SHP77 (cell line): ENCODE measurements at regions not wholly inside any gene's neighbourhood (a gene's known extent, or its start where the extent isn't known, plus 50 kb on each side); places are given as distances from the start of the nearest gene placed in this dataset.
"Not testable (repeated sequence)": the region's sequence is repeated elsewhere in the genome, so short reads cannot be mapped to it uniquely, and the experiment has no call there.

Experiments used
- DNase-seq, 2 experiments: peaks; one replicate each; lab custom pipeline; 2025; lab: John Stamatoyannopoulos, UW

GRCh38 chr3:62926494-62926893, 51.3 kb upstream of the CADPS start:
- DNase-seq: no peak

DNA sequence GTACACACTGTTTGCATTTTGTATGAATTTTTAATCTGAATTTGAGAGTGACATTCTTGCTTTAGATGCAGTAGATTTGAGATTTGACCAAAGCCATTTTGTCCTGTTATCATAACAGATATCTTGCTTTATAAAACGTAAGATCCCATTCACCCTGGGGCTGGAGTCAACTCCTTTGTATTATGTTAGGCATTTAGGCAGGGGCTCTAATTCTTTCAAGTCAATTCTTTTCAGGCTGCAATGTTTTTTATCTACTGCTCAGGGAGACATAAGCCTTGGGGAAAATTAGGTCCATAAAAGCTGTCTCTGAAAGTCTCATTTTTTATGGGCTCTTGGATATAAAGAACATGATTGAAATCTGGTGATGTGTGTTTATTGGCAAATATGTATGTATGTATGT, 53.0 kb upstream of the CADPS start:
- DNase-seq: no peak

DNA sequence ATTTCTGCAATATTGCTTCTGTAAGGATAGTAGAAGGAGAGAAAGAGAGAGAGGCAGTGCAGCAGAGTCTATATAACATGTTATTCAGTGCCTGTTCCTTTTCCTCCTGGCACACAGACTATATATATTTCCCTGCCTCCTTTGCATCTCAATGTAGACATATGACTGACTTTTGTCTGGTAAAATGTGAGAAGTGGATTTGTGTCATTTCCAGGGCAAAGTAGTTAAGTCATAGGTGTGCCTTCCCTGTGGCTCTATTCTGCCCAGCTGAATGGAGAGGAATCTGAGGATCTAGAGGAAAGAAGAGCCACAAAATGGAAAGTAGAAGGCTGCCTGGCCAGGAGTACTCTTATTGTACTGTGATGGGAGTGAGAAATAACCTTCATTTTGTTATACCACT, 54.6 kb upstream of the CADPS start:
- no peak for DNase-seq

- no peak for DNase-seq
These were observed 60.6 kb upstream of the CADPS start for GRCh38 chr3:62935793-62936192.

DNA sequence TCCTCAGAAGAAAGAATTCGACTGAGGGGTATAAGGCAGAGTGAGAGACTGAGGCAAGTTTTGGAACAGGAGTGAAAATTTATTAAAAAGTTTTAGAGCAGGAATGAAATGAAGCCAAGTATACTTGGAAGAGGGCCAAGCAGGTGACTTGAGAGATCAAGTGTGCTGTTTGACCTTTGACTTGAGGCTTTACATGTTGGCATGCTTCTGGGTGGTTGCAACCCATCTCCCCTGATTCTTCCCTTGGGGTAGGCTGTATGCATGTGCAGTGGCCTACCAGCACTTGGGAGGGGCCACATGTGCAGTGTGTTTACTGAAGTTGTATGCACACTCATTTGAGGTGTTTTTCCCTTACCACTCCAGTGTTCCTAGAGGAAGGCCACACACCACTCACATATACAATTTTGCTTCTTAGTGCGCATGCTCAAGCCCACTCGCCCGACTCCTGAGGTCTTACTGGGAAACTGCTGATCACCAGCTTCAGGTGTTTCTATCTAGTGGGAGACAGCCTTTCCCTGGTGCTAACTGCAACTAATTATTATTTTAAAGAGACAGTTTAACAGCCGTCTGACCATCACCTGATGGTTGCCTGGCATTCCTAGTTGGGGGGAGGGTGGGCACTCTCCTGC, 61.5 kb upstream of the CADPS start:
- DNase-seq: no peak

DNA sequence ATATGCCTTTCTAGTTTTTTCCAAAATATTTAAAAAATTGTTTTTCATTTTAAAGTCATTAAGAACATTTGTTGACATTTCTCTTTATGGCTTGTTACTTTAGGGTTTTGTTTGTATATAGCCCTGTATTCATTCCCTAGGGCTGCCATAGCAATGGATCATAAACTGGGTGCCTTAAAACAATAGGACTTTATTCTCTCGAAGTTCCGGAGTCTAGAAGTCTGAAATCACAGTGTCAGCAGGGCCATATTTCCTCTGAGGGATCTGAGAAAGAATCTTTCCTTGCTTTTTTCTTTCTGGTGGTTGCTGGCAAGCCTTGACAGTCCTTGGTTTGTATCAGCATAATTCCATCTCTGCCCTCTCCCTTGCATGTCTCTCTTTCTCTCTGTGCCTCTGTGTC, 63.4 kb upstream of the CADPS start:
- no peak for DNase-seq

GRCh38 chr3:62939707-62940106, 64.5 kb upstream of the CADPS start:
- DNase-seq: no peak

DNA sequence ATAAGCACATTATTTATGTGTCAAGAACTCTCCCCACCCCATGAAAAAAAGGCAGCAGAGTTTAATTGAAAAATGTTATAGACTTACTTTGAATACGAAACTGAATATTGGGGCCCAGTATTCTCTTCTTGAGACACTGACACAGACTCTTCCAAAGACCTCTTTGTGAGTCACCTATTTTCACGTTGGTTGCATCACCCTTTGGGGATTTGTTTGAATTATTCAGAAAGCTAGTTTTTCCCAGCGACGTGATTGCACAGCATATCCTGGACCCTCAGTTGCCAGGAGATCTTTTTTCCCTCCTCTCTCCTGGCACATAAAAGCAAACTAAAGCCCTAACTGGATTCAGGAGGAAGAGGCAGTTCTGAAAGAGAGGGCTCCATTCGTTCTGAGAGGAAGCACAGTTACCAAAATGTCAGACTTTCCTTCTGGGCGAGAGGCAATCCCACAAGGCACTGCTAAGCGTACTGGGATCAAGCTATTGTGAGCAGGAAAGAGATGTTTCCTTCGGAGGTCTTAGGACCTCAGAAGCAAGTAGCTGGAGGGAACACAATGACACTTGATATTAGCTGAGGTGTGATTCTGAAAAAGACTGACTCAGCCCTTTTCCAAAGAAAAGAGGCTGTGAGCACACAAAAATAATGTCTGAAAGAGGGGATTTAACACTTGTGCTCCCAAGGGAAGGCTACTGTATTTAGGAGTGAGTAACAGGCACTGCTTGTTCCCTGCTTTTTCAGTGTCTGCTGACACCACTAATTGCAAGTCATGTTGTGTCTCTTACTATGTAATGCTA, 65.8 kb upstream of the CADPS start:
- no peak for DNase-seq

GRCh38 chr3:62942227-62942626, 67.0 kb upstream of the CADPS start:
- no peak for DNase-seq

GRCh38 chr3:62942764-62943163, 67.5 kb upstream of the CADPS start:
- DNase-seq: no peak

GRCh38 chr3:62948921-62949320, 73.7 kb upstream of the CADPS start:
- DNase-seq: no peak

GRCh38 chr3:62950210-62950609, 75.0 kb upstream of the CADPS start:
- no peak for DNase-seq

DNA sequence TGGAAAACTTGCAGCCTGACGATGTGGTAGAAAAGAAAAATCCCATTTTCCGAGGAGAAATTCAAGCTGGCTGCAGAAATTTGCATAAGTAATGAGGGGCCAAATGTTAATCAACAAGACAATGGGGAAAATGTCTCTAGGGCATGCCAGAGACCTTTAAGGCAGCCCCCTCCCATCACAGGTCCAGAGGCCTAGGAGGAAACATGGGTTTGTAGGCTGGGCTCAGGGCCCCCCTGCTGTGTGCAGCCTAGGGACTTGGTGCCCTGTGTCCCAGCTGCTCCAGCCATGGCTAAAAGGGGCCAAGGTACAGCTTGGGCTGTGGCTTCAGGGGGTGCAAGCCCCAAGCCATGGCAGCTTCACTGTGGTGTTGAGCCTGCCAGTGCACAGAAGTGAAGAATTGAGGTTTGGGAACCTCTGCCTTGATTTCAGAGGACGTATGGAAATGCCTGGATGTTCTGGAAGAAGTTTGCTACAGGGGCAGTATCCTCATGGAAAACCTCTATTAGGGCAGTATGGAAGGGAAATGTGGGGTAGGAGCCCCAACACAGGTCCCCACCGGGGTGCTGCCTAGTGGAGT, 75.9 kb upstream of the CADPS start:
- no peak for DNase-seq

DNA sequence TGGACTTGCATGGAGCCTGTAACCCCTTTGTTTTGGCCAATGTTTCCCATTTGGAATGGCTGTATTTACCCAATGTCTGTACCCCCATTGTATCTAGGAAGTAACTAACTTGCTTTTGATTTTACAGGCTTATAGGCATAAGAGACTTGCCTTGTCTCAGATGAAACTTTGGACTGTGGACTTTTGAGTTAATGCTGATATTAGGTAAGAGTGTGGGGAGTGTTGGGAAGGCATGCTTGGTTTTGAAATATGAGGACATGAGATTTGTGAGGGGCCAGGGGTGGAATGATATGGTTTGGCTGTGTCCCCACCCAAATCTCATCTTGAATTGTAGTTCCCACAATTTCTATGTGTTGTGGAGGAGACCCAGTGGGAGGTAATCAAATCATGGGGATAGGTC, 76.7 kb upstream of the CADPS start:
- not testable (repeated sequence) for DNase-seq

GRCh38 chr3:62954580-62954979, 79.4 kb upstream of the CADPS start:
- no peak for DNase-seq

GRCh38 chr3:62955126-62955525, 79.9 kb upstream of the CADPS start:
- DNase-seq: no peak

- DNase-seq: no peak
These were observed 81.2 kb upstream of the CADPS start for GRCh38 chr3:62956411-62956810.

DNA sequence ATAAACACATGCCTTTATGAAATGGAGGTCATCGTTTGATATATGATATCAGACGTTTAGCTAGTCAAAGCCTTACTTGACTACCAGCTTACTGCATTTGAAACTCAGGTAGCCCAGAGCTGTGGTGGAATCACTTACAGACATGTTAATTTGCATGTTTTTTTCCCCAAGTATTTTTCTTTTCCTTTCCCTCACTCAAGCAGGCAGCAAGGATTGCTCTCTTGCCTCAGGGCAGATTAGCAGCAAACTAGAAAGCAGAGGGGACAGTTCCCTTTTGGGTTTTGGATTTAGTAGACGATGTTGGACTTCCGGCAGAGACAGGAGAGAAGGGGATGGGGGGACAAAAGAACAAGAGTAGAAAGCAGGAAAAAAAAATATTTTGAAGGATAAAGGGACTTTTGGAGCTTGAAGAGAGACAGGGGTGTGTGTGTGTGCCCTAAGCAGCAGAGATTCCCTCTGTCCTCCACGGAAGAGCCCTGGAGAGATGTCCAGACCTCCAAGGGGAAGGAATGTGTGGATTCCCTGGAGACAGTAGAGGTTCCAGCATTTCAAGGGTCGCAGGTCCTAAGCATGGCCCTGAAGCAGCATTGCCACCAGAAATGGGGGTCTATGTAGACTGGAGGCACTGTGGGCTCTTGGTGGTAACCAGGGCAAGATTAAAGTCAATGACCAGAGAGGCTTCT, 86.8 kb upstream of the CADPS start:
- DNase-seq: no peak

DNA sequence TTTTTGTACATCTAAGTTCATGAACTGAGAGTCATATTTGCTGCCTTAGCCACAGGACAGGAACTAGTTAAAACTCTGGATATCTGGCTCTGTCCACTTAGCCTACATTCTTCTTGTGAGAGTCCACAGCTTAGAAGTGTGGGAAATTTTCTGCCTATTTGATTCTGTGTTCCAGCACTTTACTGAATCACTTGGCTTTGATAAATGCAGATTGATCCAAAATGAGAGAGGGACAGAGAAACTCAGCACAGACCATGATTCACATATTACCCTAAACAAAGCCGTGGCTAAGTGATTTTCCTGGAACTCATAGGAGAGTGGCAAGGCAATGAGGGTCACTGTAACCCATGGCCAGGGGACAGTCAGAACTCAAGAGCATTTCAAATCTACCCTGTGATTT, 87.5 kb upstream of the CADPS start:
- DNase-seq: no peak

GRCh38 chr3:62965311-62965710, 90.1 kb upstream of the CADPS start:
- DNase-seq: no peak

DNA sequence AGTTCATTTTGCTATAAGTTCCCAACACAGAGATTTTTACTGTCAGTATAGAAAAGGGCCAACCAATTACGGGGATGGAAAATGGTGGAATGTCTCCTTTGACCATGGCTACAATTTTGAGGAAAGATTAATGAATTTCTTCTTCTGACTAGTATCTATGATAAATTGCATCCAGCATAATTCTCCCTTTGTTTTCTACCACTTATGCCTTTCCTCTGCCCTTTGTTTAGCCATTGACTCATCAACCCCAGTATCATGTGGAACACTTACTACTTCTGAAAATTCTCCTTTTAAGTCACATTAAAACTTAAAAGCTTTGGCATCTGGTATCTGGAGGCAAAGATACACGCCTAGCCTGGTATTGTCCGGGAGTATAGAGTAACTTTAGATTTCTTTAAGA, 92.9 kb upstream of the CADPS start:
- DNase-seq: no peak

DNA sequence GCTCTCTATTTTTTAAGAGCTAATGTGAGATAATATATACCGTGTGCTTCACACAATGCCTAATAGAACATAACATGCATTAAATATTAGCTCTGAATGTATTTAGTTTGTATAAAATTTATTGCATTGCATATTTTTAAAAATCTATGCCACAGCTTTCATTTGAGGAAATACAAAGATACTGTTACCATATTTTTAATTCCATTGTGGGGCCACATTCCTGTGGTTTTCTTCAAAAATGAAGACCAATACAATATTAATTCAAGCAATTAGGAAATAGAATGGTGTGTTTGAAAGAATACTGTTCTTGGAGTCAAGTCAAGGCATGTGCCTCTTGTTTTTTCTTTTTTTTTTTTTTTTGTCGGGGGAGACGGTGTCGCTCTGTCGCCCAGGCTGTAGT, 95.4 kb upstream of the CADPS start:
- DNase-seq: no peak

DNA sequence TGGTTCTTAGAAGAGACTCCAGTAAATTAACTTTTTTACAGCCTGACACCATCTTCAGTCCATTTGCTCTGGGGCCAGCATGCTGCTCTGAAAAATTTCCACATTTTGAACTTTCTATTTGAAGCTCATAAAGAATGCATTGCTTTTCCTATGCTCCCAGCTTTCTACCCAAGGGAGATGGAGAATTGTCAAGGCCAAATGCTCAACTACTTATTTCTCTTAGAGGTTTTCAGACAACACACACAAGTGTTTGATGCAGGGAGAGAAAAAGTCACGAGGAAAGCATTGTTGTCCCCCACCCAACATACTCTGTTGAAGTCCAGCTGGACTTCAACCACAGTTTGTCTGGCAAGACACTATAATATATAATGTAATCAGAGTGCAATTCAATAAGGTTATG, 100.3 kb upstream of the CADPS start:
- DNase-seq: no peak
